Uterus (tissue), 3 donors: ENCODE measurements at regions not wholly inside any gene's neighbourhood (a gene's known extent, or its start where the extent isn't known, plus 50 kb on each side); places are given as distances from the start of the nearest gene placed in this dataset.

ENCODE experiments used
- DNase-seq, 2 donors: peaks; one replicate each; pipeline ENCODE4 v3.0.0-alpha.2; 2019 to 2020
- H3K27ac ChIP-seq, 2 donors: fragments of 200-600 bp; sonication (generic); 1 replicate in 1 of 2; 2 replicates in 1 of 2; pipeline ENCODE4 v1.5.1; 2016 to 2018
- H3K27me3 ChIP-seq, 2 donors: fragments of 200-600 bp; sonication (generic); one replicate each; pipeline ENCODE4 v1.5.1; 2018 to 2019; ENCODE audit warnings: control low read depth in 1 of 2
- H3K36me3 ChIP-seq, 2 donors: fragments of 200-600 bp; sonication (generic); one replicate each; pipeline ENCODE4 v1.5.1; 2019; ENCODE audit warnings: control low read depth in 1 of 2
- H3K4me1 ChIP-seq, 2 donors: fragments of 200-600 bp; sonication (generic); one replicate each; pipeline ENCODE4 v1.5.1; 2018 to 2019; ENCODE audit warnings: control low read depth in 1 of 2
- H3K4me3 ChIP-seq, 2 donors: fragments of 200-600 bp; sonication (generic); 1 replicate in 1 of 2; 2 replicates in 1 of 2; pipeline ENCODE4 v1.5.1; 2018 to 2019; ENCODE audit warnings: mild to moderate bottlenecking in 1 of 2
- H3K9me3 ChIP-seq, 2 donors: fragments of 200-600 bp; sonication (generic); one replicate each; pipeline ENCODE4 v1.5.1; 2019; ENCODE audit warnings: control low read depth in 1 of 2
- CTCF ChIP-seq, 4 experiments: fragments of 200-600 bp in 2 of 4; fragments of 450-650 bp in 2 of 4; sonication (generic) in 2 of 4; IDR thresholded peaks; one replicate each; pipeline ENCODE4 v1.5.1; 2016 to 2019; ENCODE audit warnings: antibody characterized with exemption in 4 of 4, mild to moderate bottlenecking in 2 of 4, moderate library complexity in 1 of 4
- POLR2A ChIP-seq, 2 donors: fragments of 450-650 bp; IDR thresholded peaks; one replicate each; pipeline ENCODE4 v1.6.1; 2016; ENCODE audit warnings: antibody characterized with exemption in 2 of 2, mild to moderate bottlenecking in 1 of 2, moderate library complexity in 1 of 2
- intact Hi-C: fragments of 100-400 bp; cut with DNase I; formaldehyde crosslinking; loops from one replicate; pipeline ENCODE4 v1.15.1; 2023; ENCODE audit warnings: low total_unique reads
- donor health status: DM: yes; HTN: yes; CAD: no.

- intact Hi-C loops, result no loop called here
- TF ChIP-seq CTCF (IDR thresholded peaks at IDR 0.05), result no peak
- no peak for TF ChIP-seq POLR2A (IDR thresholded peaks at IDR 0.05)
- no peaks in the 10 kb centered on the region for H3K9me3 ChIP-seq
- H3K27ac ChIP-seq, result no peak overlapping the region
- H3K4me3 ChIP-seq, result no peak overlapping the region
- no peaks in the 10 kb centered on the region for H3K36me3 ChIP-seq
- no peaks in the 10 kb centered on the region for H3K27me3 ChIP-seq
- no peaks in the 10 kb centered on the region for H3K4me1 ChIP-seq
- no peak for DNase-seq
Observed at GRCh38 chr9:124187311-124187710, 70.4 kb upstream of the NEK6 start.

- H3K36me3 ChIP-seq, result no peaks in the 10 kb centered on the region
- TF ChIP-seq CTCF (IDR thresholded peaks at IDR 0.05), result no peak
- no peak for TF ChIP-seq POLR2A (IDR thresholded peaks at IDR 0.05)
- intact Hi-C loops, result no loop called here
- no peaks in the 10 kb centered on the region for H3K4me1 ChIP-seq
- H3K27me3 ChIP-seq, result no peaks in the 10 kb centered on the region
- no peaks in the 10 kb centered on the region for H3K9me3 ChIP-seq
- H3K27ac ChIP-seq, result no peak overlapping the region
- DNase-seq, result no peak
- no peak overlapping the region for H3K4me3 ChIP-seq
Observed at GRCh38 chr9:124188331-124189110, 69.2 kb upstream of the NEK6 start.

- Histone ChIP-seq H3K27ac (no peak overlapping the region), H3K36me3 (no peaks in the 10 kb centered on the region), H3K4me3 (no peak overlapping the region), H3K4me1 (no peaks in the 10 kb centered on the region), H3K27me3 (no peaks in the 10 kb centered on the region), H3K9me3 (no peaks in the 10 kb centered on the region)
- intact Hi-C loops, result no loop called here
- no peak for DNase-seq
- TF ChIP-seq CTCF (IDR thresholded peaks at IDR 0.05) (no peak), POLR2A (IDR thresholded peaks at IDR 0.05) (no peak)
Observed at GRCh38 chr9:124190761-124191160, 67.0 kb upstream of the NEK6 start.

- H3K9me3 ChIP-seq, result no peaks in the 10 kb centered on the region
- H3K27ac ChIP-seq, result no peak overlapping the region
- no peaks in the 10 kb centered on the region for H3K36me3 ChIP-seq
- intact Hi-C loops, result no loop called here
- no peaks in the 10 kb centered on the region for H3K27me3 ChIP-seq
- no peak for TF ChIP-seq POLR2A (IDR thresholded peaks at IDR 0.05)
- TF ChIP-seq CTCF (IDR thresholded peaks at IDR 0.05), result no peak
- no peak overlapping the region for H3K4me3 ChIP-seq
- no peak for DNase-seq
- no peaks in the 10 kb centered on the region for H3K4me1 ChIP-seq
Observed at GRCh38 chr9:124191691-124192395, 65.9 kb upstream of the NEK6 start.

- intact Hi-C loops, result no loop called here
- Histone ChIP-seq H3K27ac (no peak overlapping the region), H3K27me3 (no peaks in the 10 kb centered on the region), H3K9me3 (no peaks in the 10 kb centered on the region), H3K4me1 (no peaks in the 10 kb centered on the region), H3K36me3 (no peaks in the 10 kb centered on the region), H3K4me3 (no peak overlapping the region)
- no peak for DNase-seq
- TF ChIP-seq CTCF (IDR thresholded peaks at IDR 0.05), result no peak
- TF ChIP-seq POLR2A (IDR thresholded peaks at IDR 0.05), result no peak
Observed at GRCh38 chr9:124196814-124197176, 61.0 kb upstream of the NEK6 start.
